Activated CD8-positive, alpha-beta memory T cell treated with anti-CD3 and anti-CD28 coated beads for 4 hours (primary cell): ENCODE measurements at regions not wholly inside any gene's neighbourhood (a gene's known extent, or its start where the extent isn't known, plus 50 kb on each side); places are given as distances from the start of the nearest gene placed in this dataset.

ENCODE experiments used
- DNase-seq, 2 donors: peaks; one replicate each; pipeline ENCODE4 v3.0.0-alpha.2; 2020; ENCODE audit warnings: low read depth in 2 of 2

DNA sequence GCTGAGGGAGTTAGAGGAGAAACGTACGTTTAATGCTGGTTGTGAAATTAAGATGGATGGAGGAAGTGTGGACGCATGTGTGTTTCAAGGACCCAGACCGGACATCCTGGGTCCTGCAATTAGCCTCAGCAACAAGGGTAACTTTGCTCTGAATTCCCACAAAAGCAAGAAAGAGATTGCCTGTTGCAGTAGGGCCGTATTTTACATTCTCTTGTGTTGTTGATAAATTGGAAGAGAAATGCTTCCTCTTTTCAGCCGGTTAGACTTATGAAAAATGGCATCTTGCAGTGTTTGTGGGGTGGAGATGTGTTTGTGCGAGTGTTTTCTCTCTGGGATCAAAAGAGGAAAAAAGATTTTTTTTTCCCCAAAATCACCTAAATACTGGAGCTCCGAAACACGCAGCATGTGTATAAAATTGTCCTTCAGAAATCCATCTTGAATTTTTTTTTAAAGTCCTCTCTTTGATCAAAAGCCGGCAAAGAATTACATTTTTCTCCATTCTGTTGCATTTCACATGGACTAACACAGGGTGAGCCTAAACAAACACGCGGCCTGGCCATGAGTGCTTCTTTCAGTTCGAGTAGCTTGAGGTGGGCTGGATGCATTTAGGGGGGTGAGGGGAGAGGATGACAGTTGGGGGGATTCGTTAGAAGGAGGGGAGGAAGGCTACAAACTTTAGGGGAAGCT is 251.6 kb downstream of the C16orf95 start:
- no peak for DNase-seq

DNA sequence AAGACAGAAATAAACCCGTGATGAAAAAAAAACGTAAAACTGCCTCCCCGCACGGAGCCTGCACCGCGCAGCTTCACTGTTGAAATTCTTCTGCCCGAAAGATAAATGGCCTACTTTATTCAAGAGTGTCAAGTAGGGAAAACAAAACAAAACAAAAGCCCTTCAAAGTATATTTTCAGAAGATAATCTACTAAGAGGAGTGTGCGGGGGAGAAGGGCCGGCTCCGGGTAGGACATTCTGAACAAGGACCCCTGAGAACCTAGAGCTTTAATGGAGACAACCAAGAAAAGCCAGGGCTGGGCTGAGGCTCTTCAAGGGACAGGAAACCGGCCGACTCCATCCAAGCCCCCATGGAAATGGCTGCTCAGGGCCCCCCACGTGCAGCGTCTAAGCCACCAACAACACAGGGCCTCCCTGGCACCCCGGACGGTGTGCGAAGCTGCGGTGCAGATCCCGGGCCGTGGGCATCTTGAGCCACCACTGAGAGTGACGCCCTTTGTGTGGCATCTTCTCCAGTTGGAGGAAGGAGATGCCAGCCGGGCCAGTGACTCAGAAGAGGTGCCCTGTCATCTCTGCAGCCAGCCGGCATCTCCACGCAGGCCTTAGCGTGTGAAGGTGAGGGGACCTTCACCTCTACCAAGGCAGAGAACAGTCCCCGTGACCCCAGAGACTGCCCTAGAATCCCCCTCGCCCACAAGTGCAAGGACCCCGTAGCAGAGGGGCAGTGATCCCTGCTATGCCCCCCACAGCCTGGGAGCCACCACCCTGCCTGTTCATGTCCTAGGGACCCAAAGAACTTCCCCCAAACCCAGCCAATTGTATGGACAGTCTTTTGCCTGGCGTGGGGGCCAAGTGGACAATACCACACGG is 250.8 kb downstream of the C16orf95 start:
- DNase-seq = no peak

DNA sequence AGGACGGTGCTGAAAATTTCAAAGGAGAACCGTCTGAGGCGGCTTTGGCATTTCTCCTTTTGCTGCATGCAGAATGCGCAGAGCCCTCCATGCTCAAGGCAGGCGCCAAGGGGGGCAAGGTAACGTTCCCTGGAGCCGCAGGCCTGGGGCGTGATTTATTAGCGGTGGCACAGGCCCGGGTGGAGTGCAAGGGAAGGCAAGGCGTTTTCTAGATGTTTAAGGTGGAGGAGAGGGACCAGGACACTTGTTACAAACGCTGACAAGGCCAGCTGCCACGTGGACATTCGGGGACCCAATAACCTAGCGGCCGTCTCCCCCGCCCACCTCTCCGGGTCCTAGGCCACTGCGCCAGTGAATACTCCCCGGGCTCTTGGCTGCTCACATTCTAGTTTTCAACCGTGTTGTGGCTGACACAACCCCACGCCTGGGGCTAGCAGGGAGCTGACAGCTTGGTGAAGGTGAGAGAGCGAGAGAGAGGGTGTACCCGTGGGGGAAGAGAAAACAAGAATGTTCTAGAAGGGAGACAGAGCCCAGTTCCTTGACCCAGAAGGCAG is 250.1 kb downstream of the C16orf95 start:
- DNase-seq = no peak

DNA sequence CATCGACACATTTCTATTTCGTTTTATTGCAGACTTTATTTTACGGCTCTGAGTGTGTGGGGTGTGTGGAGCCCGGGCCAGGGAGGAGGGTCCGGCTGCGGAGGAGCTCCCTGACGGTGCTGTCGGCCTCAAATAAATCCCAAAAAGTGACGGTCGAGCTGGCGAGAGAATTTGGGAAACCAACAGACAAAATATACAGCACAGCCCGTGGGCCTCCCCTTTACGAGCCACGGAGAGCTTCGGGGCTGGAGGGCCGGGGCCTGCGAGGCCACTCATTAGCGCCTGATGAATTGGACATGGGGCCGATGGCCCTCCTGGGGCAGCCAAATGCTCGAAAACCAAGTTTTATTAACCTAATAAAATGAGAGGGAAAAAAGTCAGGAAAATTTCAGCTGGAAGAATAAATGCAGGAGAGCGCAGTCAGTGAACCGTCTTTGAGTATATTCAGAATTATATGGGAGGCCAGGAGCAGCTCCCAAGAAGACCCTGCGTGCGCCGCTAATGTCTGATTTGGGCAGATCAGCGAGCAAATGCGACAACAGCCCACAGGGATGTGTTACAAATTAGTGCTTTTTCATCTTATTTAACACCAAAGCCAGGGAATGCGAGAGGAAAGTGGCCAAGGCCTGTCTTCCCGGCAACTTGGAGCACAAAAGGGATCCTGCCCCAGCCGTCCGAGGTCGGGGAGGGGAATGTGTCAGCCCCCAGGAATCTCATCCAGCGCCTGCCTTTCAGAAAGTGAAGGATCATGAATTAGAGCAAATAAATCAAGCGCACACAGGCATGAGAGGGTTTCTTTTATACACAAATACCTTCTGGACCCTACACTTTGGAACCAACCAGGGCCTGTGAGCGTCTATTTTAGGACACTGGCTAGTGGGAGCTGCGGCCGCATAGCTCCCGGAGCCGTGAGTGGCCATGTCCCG is 249.1 kb downstream of the C16orf95 start:
- no peak for DNase-seq

DNA sequence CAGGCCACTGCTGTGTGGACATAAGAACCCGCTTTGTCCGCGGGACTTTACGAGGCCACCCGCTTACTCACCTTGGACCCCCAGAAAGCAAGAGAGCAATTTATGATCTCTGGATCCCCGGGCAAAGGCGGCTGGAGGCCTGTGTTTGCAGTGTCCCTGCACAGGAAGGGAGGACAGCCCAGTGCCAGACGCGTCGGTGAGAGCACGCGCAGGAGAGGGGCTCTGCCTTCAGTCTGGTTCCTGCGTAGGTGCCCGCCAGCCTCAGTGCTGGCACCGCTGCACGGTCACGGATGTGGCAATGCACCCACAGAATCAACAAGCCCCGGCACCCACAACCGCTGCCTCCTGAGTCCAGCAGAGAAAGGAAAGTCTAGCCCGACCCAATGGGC is 248.4 kb downstream of the C16orf95 start:
- DNase-seq = no peak

DNA sequence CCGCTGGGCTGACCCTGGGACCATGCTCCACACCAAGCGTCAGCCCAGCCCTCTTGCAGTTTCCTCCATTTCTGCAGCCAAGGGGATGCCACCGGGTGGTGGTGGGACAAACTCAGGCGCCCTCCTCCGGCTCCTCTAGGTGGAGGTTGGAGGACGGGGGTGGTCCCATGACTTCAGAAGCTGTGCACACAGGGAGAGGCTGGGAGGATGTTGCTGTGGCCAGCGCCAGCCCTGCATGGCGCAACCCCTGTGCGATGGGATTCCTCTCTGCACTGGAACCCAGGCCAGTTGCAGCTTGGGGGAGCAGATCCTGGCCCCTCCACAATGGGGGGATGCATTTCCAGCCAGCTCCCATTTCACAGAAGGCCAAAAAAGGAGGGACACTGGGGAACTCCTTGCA is 246.5 kb downstream of the C16orf95 start:
- DNase-seq = no peak

DNA sequence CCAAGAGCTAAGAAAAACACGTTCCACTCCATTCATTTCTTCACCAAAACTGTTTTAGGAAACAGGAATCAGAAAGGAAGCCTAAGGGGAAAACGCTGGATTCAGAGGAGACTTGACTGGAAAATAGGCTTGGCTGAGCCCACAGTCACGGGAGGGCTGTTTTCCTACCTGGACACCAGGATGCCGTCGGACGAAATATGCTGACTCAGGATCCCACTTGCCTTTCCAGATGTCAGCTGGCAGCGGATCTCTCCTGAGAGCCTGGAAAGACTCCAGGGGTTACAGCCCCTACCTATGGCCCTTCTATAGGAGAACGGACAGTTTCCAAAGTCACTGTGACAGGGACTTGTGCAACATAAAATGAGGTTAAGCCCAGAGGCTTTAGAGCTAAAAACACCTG is 245.1 kb downstream of the C16orf95 start:
- DNase-seq = no peak

DNA sequence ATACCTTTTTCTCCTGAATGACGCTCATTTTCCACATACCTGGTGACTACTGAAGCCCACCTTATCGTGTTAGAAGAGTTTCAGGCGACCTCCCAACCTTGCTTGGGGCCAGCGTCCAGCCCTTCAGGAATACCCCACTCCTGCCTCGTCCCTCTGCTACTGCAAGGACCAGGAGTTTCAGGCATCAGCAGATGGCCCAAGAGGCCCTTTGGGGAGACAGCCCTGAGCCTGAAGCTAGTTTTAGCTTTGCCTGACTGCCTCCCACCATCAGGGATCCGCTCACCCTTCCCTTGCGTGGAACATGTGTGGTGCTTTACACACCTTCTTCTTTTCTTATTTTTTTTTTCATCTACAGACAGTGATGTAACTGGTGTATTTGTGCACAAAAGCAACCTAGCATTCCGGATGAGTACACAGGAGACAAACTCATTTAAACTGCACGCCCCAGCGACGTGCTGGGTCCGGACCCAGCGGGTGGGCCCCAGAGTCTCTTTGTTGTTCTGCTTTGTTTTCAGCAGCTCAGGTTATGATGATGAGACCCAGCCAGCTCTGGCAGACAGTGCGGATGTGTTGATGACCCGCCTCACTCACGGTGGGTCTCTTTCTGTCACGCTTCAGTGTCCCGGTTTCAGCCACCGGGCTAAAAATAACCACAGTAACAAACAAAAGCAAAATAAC is 242.4 kb downstream of the C16orf95 start:
- no peak for DNase-seq

DNA sequence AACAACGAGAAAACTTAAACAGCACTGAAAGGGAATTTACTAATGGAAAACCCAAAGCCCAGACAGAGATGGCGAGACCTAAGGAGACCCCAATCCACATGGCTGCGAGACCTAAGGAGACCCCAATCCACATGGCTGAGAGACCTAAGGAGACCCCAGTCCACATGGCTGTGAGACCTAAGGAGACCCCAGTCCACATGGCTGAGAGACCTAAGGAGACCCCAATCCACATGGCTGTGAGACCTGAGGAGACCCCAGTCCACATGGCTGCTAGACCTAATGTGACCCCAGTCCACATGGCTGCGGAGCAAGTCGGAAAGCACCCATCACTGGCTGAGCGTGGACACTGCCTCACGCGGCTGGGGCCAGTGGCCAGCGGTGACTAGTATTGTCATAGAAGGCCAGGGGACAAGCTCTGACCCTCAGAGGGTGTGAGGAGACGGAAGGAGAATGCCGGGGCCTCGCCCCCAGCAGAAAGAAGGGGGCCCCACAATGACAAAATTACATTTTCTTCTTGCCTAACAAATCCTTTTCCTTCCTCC is 241.8 kb downstream of the C16orf95 start:
- DNase-seq = no peak

DNA sequence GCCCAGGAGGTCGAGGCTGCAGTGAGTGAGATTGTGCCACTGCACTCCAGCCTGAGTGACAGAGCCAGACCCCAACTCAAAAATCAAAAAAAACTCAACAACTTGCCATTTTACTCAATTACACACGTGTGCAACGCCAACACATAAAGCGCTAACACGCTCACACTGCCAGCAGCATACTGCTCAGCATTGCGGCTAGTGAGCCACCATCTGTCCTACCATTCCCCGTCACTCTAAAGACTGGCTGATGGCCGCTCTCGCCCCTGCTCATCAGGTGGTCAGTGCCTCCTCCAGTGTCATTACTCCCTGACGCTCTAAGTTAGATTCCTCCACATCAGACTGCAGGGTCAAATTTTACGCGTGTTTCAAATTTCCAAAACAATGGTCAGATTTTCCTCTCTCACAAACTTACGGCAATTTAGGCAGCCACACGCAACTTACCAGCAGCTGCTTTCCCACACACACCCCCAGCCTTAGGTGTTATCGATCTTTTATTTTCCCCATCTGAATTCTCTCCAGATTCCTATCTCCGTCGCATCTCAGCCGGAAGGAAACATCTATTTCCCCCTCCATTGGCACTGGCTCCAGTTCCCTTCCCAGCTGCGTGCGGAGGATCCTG is 240.8 kb downstream of the C16orf95 start:
- no peak for DNase-seq

DNA sequence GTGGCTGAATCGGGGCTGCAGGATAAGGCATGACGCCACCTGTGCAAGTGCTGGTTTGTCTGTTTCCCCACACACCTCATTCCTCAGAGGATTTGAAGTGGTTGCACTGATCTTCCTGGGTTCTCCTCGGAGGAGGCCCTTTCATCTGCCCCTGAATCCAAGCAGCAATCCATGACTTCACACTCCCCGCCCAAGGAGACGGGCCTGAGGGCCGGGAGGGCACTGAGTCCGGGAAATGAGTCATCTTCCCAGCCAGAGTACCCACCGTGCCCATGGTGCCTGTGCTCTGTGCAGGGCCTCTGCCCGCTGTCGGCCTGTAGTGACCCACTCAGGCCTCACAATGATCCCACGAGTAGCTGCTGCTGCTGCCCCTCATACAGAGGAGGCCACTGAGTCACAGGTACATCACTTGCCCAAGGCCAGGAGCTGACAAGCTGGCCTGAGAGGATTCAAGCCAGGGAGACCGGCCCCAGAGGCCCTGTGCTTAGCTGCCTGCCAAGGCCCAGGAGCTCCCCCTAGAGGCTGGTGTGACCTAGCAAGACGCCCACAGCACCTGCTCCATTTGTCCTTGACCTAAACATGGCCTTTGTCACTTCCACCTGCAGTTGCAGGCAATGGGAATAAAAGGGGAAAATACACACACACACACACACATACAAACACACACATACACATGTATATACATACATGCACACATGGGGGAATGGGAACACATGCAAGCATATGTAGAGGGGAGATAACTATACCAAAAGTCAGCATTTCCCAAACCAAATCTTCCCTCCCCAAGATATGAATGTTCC is 240.0 kb downstream of the C16orf95 start:
- DNase-seq = no peak

DNA sequence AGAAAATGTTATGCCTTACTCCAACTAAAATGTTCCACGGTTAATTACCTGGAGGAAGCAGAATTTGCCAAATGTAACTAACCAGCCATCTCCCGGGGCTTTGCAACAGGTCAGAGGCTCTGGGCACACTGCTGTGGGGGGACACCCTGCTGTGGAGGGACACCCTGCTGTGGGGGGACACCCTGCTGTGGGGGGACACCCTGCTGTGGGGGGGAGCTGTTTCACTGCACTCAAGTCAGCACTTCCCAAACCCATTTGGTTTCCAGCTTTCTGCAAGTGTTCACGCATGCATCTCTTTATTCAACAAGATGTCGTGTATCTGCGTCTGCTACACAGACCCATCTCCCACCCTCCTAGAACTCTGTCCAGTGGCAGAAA is 239.5 kb downstream of the C16orf95 start:
- no peak for DNase-seq

DNA sequence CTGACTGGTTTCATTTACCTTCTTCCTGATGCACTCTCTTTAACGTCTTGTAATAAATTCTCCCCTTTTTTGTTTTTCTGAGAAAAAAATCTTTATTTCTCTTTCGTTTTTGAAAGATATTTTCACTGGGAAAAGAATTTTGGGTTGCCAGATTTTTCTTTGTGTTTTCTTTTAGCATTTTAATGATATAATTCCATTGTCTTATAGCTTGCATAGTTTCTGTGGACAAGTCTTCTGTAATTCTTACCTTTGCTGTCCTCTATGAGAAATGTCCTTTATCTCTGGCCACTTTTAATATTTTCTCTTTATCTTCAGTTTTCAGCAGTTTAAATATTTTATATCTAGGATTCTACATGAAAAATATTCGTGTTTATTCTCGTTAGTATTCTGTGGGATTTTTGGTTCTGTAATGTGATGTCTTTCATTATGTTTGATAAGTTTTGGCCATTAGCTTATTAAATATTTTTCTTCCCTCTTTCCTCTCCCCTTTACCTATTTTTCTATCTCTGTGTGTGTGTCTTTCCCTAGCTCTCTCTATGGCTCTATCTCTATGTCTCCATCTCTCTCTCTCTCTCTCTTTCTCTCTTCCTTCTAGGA is 236.5 kb downstream of the C16orf95 start:
- DNase-seq = no peak

DNA sequence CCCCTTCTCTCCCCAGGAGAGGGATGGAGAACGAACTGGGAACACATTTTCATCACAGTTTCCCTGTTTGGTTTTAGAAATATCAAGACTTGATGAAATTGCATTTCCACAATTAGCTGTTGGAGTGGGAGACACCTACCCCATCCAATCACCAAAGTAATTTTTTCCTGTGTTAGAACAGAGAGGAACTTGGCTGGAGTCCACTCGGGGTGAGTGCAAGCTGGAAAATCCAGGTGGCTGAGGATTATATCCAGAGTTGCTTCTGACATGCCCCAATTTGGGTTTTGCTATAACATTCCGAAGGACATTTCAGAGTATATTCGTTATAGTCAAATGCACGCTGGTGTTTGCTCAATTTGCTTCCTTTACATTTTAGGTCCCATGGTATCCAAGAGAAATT is 231.8 kb downstream of the C16orf95 start:
- DNase-seq = no peak

DNA sequence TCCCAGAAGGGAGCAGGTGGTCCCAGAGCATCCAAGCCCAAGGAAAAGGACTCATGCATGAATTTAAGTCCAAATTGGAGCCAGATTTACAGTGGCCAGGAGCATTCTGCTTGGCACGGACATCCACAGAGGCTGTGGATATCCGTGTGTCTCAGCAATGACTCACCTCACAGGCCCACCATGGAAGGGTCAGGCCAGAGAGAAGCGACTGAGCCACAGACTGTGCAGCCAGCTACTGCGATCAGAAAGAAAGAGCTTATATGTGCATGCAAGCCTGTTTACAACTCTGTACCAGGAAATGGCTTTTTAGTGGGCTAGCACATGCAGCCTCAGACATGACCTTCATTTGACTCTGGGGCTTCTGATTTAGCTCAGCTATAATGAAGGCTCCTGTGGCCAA is 231.0 kb downstream of the C16orf95 start:
- DNase-seq = no peak

DNA sequence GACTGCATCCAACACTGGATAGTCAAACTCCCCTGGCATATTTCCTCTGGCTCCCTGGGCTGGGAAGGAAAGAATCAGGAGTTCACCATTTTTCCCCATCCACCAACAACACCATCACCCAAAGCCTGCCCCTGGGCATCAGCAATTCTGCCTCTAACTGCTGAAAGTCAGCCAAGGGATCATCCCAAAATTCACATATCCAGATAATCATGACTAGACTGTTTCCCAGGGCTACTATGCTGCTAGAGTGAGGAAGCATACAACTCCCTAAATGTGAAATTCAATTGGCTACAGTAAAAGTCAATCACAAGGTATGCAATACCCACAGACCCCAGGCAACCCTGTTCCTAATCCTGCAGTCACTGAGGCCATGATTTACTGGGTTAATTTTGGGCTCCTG is 230.6 kb downstream of the C16orf95 start:
- no peak for DNase-seq

DNA sequence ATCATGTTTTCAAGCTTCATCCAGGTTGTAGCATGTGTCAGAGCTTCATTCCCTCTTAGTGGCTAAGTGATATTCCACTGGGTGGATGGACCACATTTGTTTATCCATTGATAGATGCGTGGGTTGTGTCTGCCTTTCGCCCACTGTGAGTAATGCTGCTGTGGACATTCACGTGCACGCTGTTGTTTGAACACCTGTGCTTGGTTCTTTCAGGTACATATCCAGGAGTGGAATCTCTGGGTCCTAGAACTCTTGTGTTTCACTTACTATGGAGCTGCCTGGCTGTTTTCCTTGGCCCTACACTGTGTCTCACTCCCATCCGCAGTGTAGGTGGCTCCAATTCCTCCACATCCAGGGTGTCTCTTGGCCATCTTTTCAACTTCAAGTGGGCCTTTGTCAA is 224.2 kb downstream of the C16orf95 start:
- no peak for DNase-seq

DNA sequence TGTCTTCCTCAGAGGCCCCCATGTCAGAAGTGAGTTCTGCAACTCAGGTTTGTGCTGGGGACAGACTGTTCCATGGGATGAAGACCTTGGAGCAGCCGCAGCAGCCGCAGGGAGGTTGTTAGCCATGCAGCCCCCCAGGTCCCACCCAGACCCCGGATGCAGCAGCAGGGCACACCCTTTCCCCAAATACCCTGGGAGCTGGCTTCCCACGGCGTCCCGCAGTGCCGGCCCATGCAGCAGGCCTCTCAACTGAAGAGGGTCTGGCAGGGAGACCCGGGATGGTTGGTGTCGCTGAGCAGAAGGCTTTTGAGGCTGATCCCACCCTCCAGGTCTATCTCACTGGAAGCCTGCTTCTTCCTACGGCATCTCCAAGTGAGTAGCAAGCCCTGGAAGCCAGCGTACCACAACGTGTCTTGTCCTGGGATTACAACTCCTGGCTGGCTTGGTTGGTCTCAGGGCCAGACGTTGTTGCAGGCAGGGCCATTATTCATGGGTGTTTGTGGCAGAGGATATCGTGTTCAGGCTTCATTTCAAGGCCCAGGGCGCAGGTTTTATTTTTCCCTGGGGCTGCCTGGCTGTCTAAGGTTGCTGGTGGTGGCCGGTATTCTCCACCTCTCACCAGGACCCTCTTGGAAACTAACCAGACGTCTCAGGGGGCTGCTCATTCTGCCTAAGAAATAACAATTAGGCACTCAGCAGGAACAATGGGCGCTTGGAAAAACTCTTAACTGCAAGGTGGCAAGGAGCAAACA is 223.2 kb downstream of the C16orf95 start:
- DNase-seq = no peak

DNA sequence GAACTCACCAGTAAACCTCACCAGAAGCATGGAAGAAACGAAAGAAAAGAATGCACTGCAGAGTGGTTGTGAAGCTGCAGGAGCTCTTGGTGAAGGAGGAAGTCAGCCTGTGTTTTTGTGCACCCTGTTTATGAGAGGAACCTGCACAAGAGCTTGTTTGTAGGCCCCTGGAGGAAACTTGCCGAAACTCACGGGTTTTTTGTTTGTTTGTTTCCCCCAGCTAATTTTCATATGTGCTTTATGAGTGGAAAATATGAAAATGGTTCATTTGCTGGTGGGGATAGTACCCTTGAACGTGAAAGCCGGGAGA is 222.7 kb downstream of the C16orf95 start:
- no peak for DNase-seq
